ENCODE measurements at regions not wholly inside any gene's neighbourhood (a gene's known extent, or its start where the extent isn't known, plus 50 kb on each side); places are given as distances from the start of the nearest gene placed in this dataset.

DNA sequence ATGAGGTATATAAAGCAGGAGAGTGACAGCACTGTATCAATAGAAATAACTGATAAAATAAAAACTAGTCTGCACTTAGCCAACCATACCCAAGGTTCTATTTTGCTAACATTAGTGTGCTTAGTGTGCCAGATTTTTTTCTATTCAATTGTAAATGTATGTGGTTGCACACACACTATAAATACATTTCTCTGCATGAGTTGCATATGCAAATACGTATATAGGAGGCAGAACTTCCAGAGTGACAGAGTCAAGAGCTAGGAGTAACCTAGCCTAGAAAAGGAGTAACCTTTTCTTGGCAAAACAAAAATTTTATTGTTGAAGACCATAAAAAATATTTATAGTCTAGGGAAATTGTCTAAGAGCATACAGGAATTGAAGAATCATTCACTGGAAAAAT, 461.6 kb downstream of the GABRG2 start:
- TF ChIP-seq, protein P1, sequence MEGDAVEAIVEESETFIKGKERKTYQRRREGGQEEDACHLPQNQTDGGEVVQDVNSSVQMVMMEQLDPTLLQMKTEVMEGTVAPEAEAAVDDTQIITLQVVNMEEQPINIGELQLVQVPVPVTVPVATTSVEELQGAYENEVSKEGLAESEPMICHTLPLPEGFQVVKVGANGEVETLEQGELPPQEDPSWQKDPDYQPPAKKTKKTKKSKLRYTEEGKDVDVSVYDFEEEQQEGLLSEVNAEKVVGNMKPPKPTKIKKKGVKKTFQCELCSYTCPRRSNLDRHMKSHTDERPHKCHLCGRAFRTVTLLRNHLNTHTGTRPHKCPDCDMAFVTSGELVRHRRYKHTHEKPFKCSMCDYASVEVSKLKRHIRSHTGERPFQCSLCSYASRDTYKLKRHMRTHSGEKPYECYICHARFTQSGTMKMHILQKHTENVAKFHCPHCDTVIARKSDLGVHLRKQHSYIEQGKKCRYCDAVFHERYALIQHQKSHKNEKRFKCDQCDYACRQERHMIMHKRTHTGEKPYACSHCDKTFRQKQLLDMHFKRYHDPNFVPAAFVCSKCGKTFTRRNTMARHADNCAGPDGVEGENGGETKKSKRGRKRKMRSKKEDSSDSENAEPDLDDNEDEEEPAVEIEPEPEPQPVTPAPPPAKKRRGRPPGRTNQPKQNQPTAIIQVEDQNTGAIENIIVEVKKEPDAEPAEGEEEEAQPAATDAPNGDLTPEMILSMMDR (IDR thresholded peaks at IDR 0.05; ENCODE audit: low read depth, low read length) = no peak
- Histone ChIP-seq H3K27ac (ENCODE audit: low read depth, low read length) (no peak overlapping the region), H3K27me3 (ENCODE audit: control insufficient read depth, insufficient read depth, low read length) (no peaks in the 10 kb centered on the region), H3K4me3 (ENCODE audit: low read depth, low read length) (no peak overlapping the region), H3K9me3 (ENCODE audit: control insufficient read depth, insufficient read depth, low read length) (peaks cover 14% of the 10 kb centered on the region)
- no peak for DNase-seq (ENCODE audit: low read depth, low spot score)
- POLR2A ChIA-PET = no interaction called here
- CTCF ChIA-PET = no interaction called here

DNA sequence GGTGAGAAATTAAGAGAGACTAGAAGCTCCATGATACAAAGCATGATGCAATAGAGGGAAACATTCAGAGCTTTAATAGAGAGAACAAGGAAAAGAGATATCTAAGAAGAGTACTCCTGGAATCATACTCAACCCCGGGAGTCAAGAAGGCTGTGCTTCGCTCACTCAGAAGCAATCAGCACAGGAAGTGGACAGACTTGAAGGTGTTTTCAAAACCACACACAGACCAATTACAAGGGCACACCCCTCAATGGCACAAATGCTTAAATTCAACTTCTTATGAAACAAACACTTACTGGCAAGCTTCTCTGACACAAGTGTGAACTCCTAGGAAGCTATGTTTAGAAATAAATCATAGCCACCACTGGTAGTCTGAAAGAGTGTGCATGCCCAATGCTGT, 462.3 kb downstream of the GABRG2 start:
- Histone ChIP-seq H3K27ac (ENCODE audit: low read depth, low read length) (no peak overlapping the region), H3K9me3 (ENCODE audit: control insufficient read depth, insufficient read depth, low read length) (peaks cover 12% of the 10 kb centered on the region), H3K27me3 (ENCODE audit: control insufficient read depth, insufficient read depth, low read length) (no peaks in the 10 kb centered on the region), H3K4me3 (ENCODE audit: low read depth, low read length) (no peak overlapping the region)
- CTCF ChIA-PET = no interaction called here
- no peak for DNase-seq (ENCODE audit: low read depth, low spot score)
- POLR2A ChIA-PET = no interaction called here
- TF ChIP-seq, protein P1 (IDR thresholded peaks at IDR 0.05; ENCODE audit: low read depth, low read length) = no peak

DNA sequence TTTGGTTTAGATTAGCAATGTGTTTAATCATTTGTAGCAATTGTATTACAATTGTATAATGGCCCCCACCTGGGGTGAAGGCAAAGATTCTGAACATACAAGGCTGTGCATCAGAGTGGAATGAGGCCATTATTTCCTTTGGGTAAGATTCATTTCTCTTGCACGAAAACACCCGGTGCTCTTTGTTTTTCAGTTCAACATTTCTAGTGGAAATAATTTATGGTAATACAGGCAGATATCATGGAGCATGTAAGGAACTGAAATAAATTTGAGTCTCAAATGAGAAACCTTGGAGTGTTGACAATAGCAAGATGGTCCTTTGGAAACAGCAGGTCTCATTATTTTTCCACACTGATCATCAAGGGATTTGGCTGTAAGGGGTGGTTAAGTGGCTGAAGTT, 475.9 kb downstream of the GABRG2 start:
- no peak overlapping the region for H3K27ac ChIP-seq (ENCODE audit: low read depth, low read length)
- CTCF ChIA-PET = no interaction called here
- H3K4me3 ChIP-seq (ENCODE audit: low read depth, low read length) = no peak overlapping the region
- DNase-seq (ENCODE audit: low read depth, low spot score) = no peak
- TF ChIP-seq, protein P1 (IDR thresholded peaks at IDR 0.05; ENCODE audit: low read depth, low read length) = no peak
- POLR2A ChIA-PET = no interaction called here
- no peaks in the 10 kb centered on the region for H3K27me3 ChIP-seq (ENCODE audit: control insufficient read depth, insufficient read depth, low read length)
- peaks cover 5% of the 10 kb centered on the region for H3K9me3 ChIP-seq (ENCODE audit: control insufficient read depth, insufficient read depth, low read length)

DNA sequence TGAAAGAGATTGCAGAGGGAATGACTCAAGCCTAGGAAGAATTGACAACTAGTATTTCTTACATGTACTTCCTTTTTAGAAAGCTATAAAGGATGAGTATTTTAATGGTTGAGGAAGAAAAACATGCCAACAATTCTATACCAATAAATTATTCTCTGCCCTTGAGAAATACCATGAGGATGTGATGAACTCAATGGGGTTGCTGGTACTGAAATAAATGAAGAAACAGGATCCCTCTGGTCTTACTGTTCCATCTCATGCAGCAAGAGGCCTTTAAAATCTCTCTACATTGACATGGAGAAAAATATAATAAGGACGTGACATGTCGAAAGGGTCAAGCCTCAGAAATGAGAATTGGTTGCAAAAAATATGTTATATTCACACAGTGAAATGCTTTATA, 477.3 kb downstream of the GABRG2 start:
- Histone ChIP-seq H3K27me3 (ENCODE audit: control insufficient read depth, insufficient read depth, low read length) (no peaks in the 10 kb centered on the region), H3K27ac (ENCODE audit: low read depth, low read length) (no peak overlapping the region), H3K4me3 (ENCODE audit: low read depth, low read length) (no peak overlapping the region), H3K9me3 (ENCODE audit: control insufficient read depth, insufficient read depth, low read length) (peaks cover 11% of the 10 kb centered on the region)
- TF ChIP-seq, protein P1 (IDR thresholded peaks at IDR 0.05; ENCODE audit: low read depth, low read length) = no peak
- no peak for DNase-seq (ENCODE audit: low read depth, low spot score)
- ChIA-PET CTCF (no interaction called here), POLR2A (no interaction called here)

DNA sequence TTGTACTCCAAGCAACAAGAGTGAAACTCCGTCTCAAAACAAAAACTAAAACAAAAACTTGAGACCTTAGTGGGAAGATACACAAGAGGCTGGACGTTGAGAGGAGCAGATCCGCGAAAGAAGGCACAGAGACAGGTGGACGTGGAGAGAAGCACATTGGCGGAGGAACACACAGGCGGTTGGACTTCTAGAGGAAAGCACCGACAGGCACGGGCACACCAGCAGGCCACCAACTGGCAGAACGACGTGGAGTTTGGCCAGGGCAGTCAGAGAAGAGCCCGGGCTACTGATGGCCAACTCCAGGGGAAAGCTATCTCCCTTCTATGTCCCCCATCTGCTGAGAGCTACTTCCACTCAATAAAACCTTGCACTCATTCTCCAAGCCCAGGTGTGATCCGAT, 482.7 kb downstream of the GABRG2 start:
- H3K4me3 ChIP-seq (ENCODE audit: low read depth, low read length) = no peak overlapping the region
- H3K27ac ChIP-seq (ENCODE audit: low read depth, low read length) = no peak overlapping the region
- DNase-seq (ENCODE audit: low read depth, low spot score) = no peak
- TF ChIP-seq, protein P1 (IDR thresholded peaks at IDR 0.05; ENCODE audit: low read depth, low read length) = no peak
- H3K9me3 ChIP-seq (ENCODE audit: control insufficient read depth, insufficient read depth, low read length) = peaks cover 17% of the 10 kb centered on the region
- POLR2A ChIA-PET = no interaction called here
- no peaks in the 10 kb centered on the region for H3K27me3 ChIP-seq (ENCODE audit: control insufficient read depth, insufficient read depth, low read length)
- CTCF ChIA-PET = no interaction called here
